SH-SY5Y (cell line): ENCODE measurements at regions not wholly inside any gene's neighbourhood (a gene's known extent, or its start where the extent isn't known, plus 50 kb on each side); places are given as distances from the start of the nearest gene placed in this dataset.

Experiments used
- GATA2 ChIP-seq: IDR thresholded peaks from 2 replicates; pipeline ENCODE4 v1.6.1; 2011; ENCODE audit warnings: mild to moderate bottlenecking, low read depth, low read length
- GATA3 ChIP-seq: IDR thresholded peaks from 2 replicates; pipeline ENCODE4 v1.6.1; 2011; ENCODE audit warnings: low read depth, mild to moderate bottlenecking, low read length, moderate library complexity

GRCh38 chr15:31660816-31661215 lies 334.2 kb downstream of the KLF13 start:
- no peak for TF ChIP-seq GATA2
- no peak for TF ChIP-seq GATA3
